Thyroid gland (tissue), 4 donors: ENCODE measurements at regions not wholly inside any gene's neighbourhood (a gene's known extent, or its start where the extent isn't known, plus 50 kb on each side); places are given as distances from the start of the nearest gene placed in this dataset.
"Not testable (repeated sequence)": the region's sequence is repeated elsewhere in the genome, so short reads cannot be mapped to it uniquely, and the experiment has no call there.

Experiments
- DNase-seq, 2 donors: peaks; one replicate each; pipeline ENCODE4 v3.0.0-alpha.2; 2019
- H3K27ac ChIP-seq, 3 donors: fragments of 200-600 bp; sonication (generic); 1 replicate in 2 of 3; 2 replicates in 1 of 3; pipeline ENCODE4 v1.5.1; 2016 to 2019; ENCODE audit warnings: mild to moderate bottlenecking in 1 of 3, moderate library complexity in 1 of 3
- H3K27me3 ChIP-seq: fragments of 200-600 bp; sonication (generic); one replicate; pipeline ENCODE4 v1.5.1; 2019
- H3K36me3 ChIP-seq, 2 donors: fragments of 200-600 bp; sonication (generic); one replicate each; pipeline ENCODE4 v1.5.1; 2016 to 2019
- H3K4me1 ChIP-seq, 2 donors: fragments of 200-600 bp; sonication (generic); one replicate each; pipeline ENCODE4 v1.5.1; 2017 to 2019
- H3K4me3 ChIP-seq, 3 donors: fragments of 200-600 bp; sonication (generic); replicated peaks in 1 of 3; 1 replicate in 2 of 3; 2 replicates in 1 of 3; pipeline ENCODE4 v1.5.1; 2016; ENCODE audit warnings: mild to moderate bottlenecking in 1 of 3
- H3K9me3 ChIP-seq: fragments of 200-600 bp; sonication (generic); one replicate; pipeline ENCODE4 v1.5.1; 2017
- POLR2A ChIP-seq, 2 donors: fragments of 450-650 bp; IDR thresholded peaks; one replicate each; pipeline ENCODE4 v1.6.1; 2017; ENCODE audit warnings: antibody characterized with exemption in 2 of 2, mild to moderate bottlenecking in 2 of 2, moderate library complexity in 1 of 2
- WGBS, 2 donors: methylation state at CpG; one replicate each; pipeline ENCODE4 v1.1.5; 2017; 5-methylcytosine and 5-hydroxymethylcytosine counted together
- intact Hi-C: fragments of 100-400 bp; cut with DNase I; formaldehyde crosslinking; loops from one replicate; pipeline ENCODE4 v1.15.1; 2023
- TF ChIP-seq, protein P1 (sequence below), 6 experiments: fragments of 200-600 bp in 3 of 6; fragments of 450-650 bp in 3 of 6; sonication (generic) in 3 of 6; IDR thresholded peaks; one replicate each; pipeline ENCODE4 v1.5.1; 2016 to 2019; ENCODE audit warnings: antibody characterized with exemption in 6 of 6, mild to moderate bottlenecking in 2 of 6, inconsistent platforms in 1 of 6, moderate library complexity in 1 of 6

DNA sequence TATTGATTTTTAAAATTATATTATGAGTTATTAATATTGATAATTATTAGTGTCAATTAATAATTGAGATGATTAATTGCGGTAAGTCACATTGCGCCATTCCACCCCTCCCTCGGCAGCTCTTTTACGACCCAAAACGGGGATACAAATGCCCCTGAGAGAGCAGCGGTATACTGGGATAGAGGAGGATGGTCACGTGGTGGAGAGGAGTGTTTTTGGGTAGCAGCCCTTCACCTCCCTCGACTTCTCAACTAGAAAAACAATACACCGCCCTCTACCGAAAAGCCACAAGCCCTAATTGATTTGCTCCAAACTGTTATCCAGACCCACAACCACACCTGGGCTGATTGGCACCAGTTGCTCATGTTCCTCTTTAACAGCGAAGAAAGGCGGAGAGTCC lies 71.0 kb downstream of the DAPL1 start:
- WGBS, 2 donors = 87 to 94% methylated on average over 12 of the region's 12 CpGs
- H3K4me1 ChIP-seq, H3K27ac ChIP-seq, intact Hi-C loops, H3K9me3 ChIP-seq, H3K4me3 ChIP-seq, H3K36me3 ChIP-seq, DNase-seq, H3K27me3 ChIP-seq: not testable (repeated sequence)

GRCh38 chr2:158867531-158868191 lies 72.5 kb downstream of the DAPL1 start:
- H3K27ac ChIP-seq, intact Hi-C loops: not testable (repeated sequence)
- WGBS, 2 donors = 52 to 63% methylated on average over 12 to 15 of the region's 18 CpGs

DNA sequence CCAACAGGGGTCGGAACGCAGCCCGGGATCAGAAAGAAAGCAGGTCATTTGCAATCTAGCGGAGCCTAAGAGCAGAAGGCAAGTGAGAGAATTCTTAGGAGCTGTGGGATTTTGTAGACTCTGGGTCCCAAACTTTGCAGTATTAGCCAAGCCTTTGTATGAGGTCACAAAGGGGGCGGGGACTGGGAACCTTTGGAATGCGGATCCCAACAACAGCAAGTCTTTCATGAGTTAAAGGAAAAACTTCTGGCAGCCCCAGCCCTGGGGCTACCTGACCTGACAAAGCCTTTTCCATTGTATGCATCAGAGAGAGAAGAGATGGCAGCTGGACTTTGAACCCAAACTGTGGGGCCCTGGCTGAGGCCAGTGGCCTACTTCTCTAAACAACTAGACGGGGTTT lies 73.3 kb downstream of the DAPL1 start:
- H3K27ac ChIP-seq, DNase-seq, intact Hi-C loops, H3K9me3 ChIP-seq, H3K4me3 ChIP-seq, H3K36me3 ChIP-seq, H3K27me3 ChIP-seq, H3K4me1 ChIP-seq: not testable (repeated sequence)
- 88 to 92% methylated on average over 6 of the region's 7 CpGs for WGBS, 2 donors

More at GRCh38 chr2:158867531-158868191, 72.5 kb downstream of the DAPL1 start:
- H3K9me3 ChIP-seq, H3K36me3 ChIP-seq, H3K4me3 ChIP-seq, H3K4me1 ChIP-seq, H3K27me3 ChIP-seq: not testable (repeated sequence)
- peak; percentile 65 to 67 for DNase-seq

DNA sequence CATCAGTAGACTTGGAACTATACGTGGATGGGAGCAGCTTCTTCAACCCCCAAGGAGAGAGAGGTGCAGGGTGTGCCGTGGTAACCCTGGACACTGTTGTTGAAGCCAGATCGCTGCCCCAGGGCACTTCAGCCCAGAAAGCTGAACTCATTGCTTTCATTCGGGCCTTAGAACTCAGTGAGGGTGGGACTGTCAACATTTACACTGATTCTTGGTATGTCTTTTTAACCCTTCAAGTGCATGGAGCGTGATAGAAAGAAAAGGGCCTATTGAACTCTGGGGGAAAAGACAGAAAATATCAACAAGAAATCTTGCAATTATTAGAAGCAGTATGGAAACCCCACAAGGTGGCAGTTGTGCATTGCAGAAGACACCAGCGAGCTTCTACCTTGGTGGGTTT lies 74.0 kb downstream of the DAPL1 start:
- H3K4me3 ChIP-seq, H3K27ac ChIP-seq, H3K9me3 ChIP-seq, H3K4me1 ChIP-seq, H3K27me3 ChIP-seq, DNase-seq, intact Hi-C loops, H3K36me3 ChIP-seq: not testable (repeated sequence)
- 57 to 70% methylated on average over 3 to 4 of the region's 6 CpGs for WGBS, 2 donors

DNA sequence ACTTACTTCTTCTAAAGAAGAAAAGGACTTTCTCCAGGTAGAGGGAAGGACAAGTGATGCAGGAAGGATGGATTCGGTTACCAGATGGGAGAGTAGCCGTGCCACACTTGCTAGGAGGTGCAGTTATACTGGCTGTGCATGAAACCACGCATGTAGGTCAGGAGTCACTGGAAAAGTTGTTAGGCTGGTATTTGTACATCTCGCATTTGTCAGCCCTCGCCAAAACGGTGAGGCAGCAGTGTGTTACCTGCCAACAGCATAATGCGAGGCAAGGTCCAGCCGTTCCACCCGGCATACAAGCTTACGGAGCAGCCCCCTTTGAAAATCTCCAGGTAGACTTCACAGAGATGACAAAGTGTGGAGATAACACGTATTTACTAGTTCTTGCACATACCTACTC lies 74.5 kb downstream of the DAPL1 start:
- H3K27me3 ChIP-seq, H3K4me3 ChIP-seq, H3K27ac ChIP-seq, DNase-seq, H3K4me1 ChIP-seq, H3K36me3 ChIP-seq, H3K9me3 ChIP-seq, intact Hi-C loops: not testable (repeated sequence)
- WGBS, 2 donors = 74 to 77% methylated on average over 11 of the region's 11 CpGs

- no peak overlapping the region for H3K4me3 ChIP-seq
- no peak for TF ChIP-seq POLR2A (IDR thresholded peaks at IDR 0.05)
- TF ChIP-seq, protein P1, sequence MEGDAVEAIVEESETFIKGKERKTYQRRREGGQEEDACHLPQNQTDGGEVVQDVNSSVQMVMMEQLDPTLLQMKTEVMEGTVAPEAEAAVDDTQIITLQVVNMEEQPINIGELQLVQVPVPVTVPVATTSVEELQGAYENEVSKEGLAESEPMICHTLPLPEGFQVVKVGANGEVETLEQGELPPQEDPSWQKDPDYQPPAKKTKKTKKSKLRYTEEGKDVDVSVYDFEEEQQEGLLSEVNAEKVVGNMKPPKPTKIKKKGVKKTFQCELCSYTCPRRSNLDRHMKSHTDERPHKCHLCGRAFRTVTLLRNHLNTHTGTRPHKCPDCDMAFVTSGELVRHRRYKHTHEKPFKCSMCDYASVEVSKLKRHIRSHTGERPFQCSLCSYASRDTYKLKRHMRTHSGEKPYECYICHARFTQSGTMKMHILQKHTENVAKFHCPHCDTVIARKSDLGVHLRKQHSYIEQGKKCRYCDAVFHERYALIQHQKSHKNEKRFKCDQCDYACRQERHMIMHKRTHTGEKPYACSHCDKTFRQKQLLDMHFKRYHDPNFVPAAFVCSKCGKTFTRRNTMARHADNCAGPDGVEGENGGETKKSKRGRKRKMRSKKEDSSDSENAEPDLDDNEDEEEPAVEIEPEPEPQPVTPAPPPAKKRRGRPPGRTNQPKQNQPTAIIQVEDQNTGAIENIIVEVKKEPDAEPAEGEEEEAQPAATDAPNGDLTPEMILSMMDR (IDR thresholded peaks at IDR 0.05) = no peak
- 93 to 95% methylated on average over 16 of the region's 16 CpGs for WGBS, 2 donors
- H3K36me3 ChIP-seq = no peaks in the 10 kb centered on the region
- intact Hi-C loops = no loop called here
- no peak overlapping the region for H3K27ac ChIP-seq
- no peaks in the 10 kb centered on the region for H3K9me3 ChIP-seq
- no peaks in the 10 kb centered on the region for H3K27me3 ChIP-seq
- no peak for DNase-seq
- no peaks in the 10 kb centered on the region for H3K4me1 ChIP-seq
Measured at GRCh38 chr2:158878003-158878402, 82.9 kb downstream of the DAPL1 start.

GRCh38 chr2:158879229-158879903 lies 84.2 kb downstream of the DAPL1 start:
- Histone ChIP-seq H3K27me3 (no peaks in the 10 kb centered on the region), H3K4me3 (no peak overlapping the region), H3K9me3 (no peaks in the 10 kb centered on the region), H3K27ac (no peak overlapping the region), H3K4me1 (no peaks in the 10 kb centered on the region), H3K36me3 (no peaks in the 10 kb centered on the region)
- WGBS, 2 donors = 95% methylated on average over 17 of the region's 17 CpGs
- TF ChIP-seq, protein P1 (IDR thresholded peaks at IDR 0.05) = no peak
- no peak for TF ChIP-seq POLR2A (IDR thresholded peaks at IDR 0.05)
- DNase-seq = no peak
- intact Hi-C loops = no loop called here
